RWPE1 (cell line): ENCODE measurements at regions not wholly inside any gene's neighbourhood (a gene's known extent, or its start where the extent isn't known, plus 50 kb on each side); places are given as distances from the start of the nearest gene placed in this dataset.

ENCODE experiments used
- CTCF ChIA-PET: fragments of 350-600 bp; sonication (Branson Sonifier 250); formaldehyde crosslinking; extraction: SDS; loops from one replicate; lab custom pipeline; 2021; lab: Yijun Ruan, JAX
- POLR2A ChIA-PET: fragments of 400-600 bp; formaldehyde crosslinking; extraction: SDS; loops from one replicate; lab custom pipeline; 2020; ENCODE audit warnings: antibody characterized with exemption; ENCODE audit not compliant: low non-redundant PET; lab: Yijun Ruan, JAX
- DNase-seq: peaks from one replicate; pipeline ENCODE4 v3.0.0; 2012; ENCODE audit warnings: low spot score
- H3K27ac ChIP-seq: fragments of 450-650 bp; 2 replicates; pipeline ENCODE4 v1.5.1; 2017
- TF ChIP-seq, protein P1 (sequence below): fragments of 450-650 bp; conservative IDR thresholded peaks from 2 replicates; pipeline ENCODE4 v1.5.1; 2017; ENCODE audit warnings: low read depth, mild to moderate bottlenecking

- DNase-seq, result no peak
- ChIA-PET CTCF (no interaction called here), POLR2A (no interaction called here)
- TF ChIP-seq, protein P1, sequence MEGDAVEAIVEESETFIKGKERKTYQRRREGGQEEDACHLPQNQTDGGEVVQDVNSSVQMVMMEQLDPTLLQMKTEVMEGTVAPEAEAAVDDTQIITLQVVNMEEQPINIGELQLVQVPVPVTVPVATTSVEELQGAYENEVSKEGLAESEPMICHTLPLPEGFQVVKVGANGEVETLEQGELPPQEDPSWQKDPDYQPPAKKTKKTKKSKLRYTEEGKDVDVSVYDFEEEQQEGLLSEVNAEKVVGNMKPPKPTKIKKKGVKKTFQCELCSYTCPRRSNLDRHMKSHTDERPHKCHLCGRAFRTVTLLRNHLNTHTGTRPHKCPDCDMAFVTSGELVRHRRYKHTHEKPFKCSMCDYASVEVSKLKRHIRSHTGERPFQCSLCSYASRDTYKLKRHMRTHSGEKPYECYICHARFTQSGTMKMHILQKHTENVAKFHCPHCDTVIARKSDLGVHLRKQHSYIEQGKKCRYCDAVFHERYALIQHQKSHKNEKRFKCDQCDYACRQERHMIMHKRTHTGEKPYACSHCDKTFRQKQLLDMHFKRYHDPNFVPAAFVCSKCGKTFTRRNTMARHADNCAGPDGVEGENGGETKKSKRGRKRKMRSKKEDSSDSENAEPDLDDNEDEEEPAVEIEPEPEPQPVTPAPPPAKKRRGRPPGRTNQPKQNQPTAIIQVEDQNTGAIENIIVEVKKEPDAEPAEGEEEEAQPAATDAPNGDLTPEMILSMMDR, result no peak
- H3K27ac ChIP-seq, result no peak overlapping the region
Measured at GRCh38 chr12:86513226-86513625, 257.0 kb upstream of the MGAT4C start.

DNA sequence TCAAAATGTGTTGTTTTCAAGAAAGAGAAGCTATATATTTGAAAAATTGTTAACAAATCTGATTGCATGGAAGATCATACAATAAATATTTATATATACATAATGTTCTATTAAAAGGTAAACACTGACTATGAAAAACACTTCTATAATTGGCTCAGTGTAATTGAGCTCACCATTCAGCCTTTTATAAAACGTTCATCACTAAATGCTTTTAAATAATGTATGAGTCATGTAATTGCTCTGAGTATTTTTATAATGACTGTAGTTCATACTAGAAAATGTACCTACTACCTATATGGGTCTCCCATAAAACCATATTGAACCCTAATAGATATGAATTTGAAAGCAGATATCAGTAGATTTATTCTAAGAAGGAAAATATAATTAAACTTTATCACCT, 240.4 kb upstream of the MGAT4C start:
- TF ChIP-seq, protein P1, result no peak
- POLR2A ChIA-PET, result no interaction called here
- peak; percentile 13 for DNase-seq
- CTCF ChIA-PET, result interaction anchor here (0.6 kb wide), 1 partner anchor 19 kb away, joined by 4 read pairs; no protein-coding TSS in a partner anchor
- no peak overlapping the region for H3K27ac ChIP-seq

DNA sequence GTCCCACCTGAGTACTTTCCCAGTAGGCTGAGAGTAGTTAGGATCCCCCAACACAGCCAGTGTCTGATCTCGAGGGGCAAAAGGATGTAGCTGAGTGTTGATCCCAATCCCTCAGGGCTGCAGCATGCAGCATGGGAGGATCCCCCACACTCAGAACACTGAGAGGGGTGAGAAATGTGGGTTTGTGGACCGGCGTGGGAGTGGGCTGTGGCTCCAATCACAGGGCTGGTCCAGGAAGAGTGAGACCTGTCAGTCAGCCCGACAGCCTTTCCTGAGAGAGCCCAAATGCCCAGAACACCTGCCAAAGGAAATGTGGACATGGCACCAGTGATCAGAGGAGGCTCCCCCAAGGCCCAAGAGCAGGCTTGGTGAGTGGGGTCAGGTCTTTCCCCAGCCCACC, 228.3 kb upstream of the MGAT4C start:
- TF ChIP-seq, protein P1, result no peak
- no peak for DNase-seq
- ChIA-PET CTCF (no interaction called here), POLR2A (no interaction called here)
- no peak overlapping the region for H3K27ac ChIP-seq

GRCh38 chr12:86473231-86473630, 217.0 kb upstream of the MGAT4C start:
- H3K27ac ChIP-seq, result no peak overlapping the region
- CTCF ChIA-PET, result no interaction called here
- POLR2A ChIA-PET, result no interaction called here
- TF ChIP-seq, protein P1, result no peak
- no peak for DNase-seq

- no peak for DNase-seq
- H3K27ac ChIP-seq, result no peak overlapping the region
- CTCF ChIA-PET, result interaction anchor here (0.5 kb wide), 1 partner anchor 1335 kb away, joined by 3 read pairs; no protein-coding TSS in a partner anchor
- TF ChIP-seq, protein P1, result no peak
- POLR2A ChIA-PET, result no interaction called here
Measured at GRCh38 chr12:86456776-86457175, 200.6 kb upstream of the MGAT4C start.

DNA sequence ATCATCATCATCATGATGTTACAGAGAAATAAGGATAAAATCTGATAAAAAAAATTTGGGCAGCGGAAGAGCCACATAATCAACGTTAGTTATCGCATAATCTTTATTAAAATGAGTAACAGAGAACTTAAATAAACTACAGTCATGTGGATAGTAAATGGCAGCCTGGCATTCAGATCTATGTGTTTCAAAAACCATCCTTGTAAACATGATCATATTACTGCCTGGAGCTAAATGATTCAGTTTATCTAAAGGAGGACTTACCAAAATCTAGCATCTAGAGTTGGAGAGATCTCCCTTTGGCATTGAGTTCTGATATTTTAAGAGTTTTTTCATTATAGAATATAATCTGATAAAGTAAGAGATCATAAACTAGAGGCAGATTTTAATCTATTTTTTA, 200.1 kb upstream of the MGAT4C start:
- CTCF ChIA-PET, result interaction anchor here (0.5 kb wide), 1 partner anchor 1335 kb away, joined by 3 read pairs; no protein-coding TSS in a partner anchor
- POLR2A ChIA-PET, result no interaction called here
- TF ChIP-seq, protein P1, result no peak
- DNase-seq, result no peak
- no peak overlapping the region for H3K27ac ChIP-seq

GRCh38 chr12:86445356-86445755, 189.2 kb upstream of the MGAT4C start:
- POLR2A ChIA-PET, result no interaction called here

More at GRCh38 chr12:86445356-86445755, 189.2 kb upstream of the MGAT4C start:
- H3K27ac ChIP-seq, result no peak overlapping the region
- CTCF ChIA-PET, result no interaction called here
- TF ChIP-seq, protein P1, result no peak
- DNase-seq, result no peak
